ENCODE measurements at regions not wholly inside any gene's neighbourhood (a gene's known extent, or its start where the extent isn't known, plus 50 kb on each side); places are given as distances from the start of the nearest gene placed in this dataset.

- DNase-seq = no peak
Observed at GRCh38 chr6:169898788-169899480, 147.5 kb downstream of the ERMARD start.

- DNase-seq = no peak
Observed at GRCh38 chr6:169897601-169898358, 146.4 kb downstream of the ERMARD start.

- no peak for DNase-seq
Observed at GRCh38 chr6:169896826-169897456, 145.5 kb downstream of the ERMARD start.

- no peak for DNase-seq
Observed at GRCh38 chr6:169895926-169896761, 144.7 kb downstream of the ERMARD start.

- DNase-seq = no peak
Observed at GRCh38 chr6:169895000-169895759, 143.8 kb downstream of the ERMARD start.

- no peak for DNase-seq
Observed at GRCh38 chr6:169894377-169894960, 143.0 kb downstream of the ERMARD start.

- no peak for DNase-seq
Observed at GRCh38 chr6:169893624-169894023, 142.2 kb downstream of the ERMARD start.

- no peak for DNase-seq
Observed at GRCh38 chr6:169891846-169892245, 140.4 kb downstream of the ERMARD start.

GRCh38 chr6:169891421-169891820, 140.0 kb downstream of the ERMARD start:
- DNase-seq = no peak

GRCh38 chr6:169890901-169891300, 139.5 kb downstream of the ERMARD start:
- no peak for DNase-seq

- DNase-seq = no peak
Observed at GRCh38 chr6:169890049-169890448, 138.6 kb downstream of the ERMARD start.

- no peak for DNase-seq
Observed at GRCh38 chr6:169887529-169888140, 136.2 kb downstream of the ERMARD start.

- DNase-seq = no peak
Observed at GRCh38 chr6:169886631-169887227, 135.3 kb downstream of the ERMARD start.

- DNase-seq = no peak
Observed at GRCh38 chr6:169885831-169886230, 134.4 kb downstream of the ERMARD start.

- no peak for DNase-seq
Observed at GRCh38 chr6:169885131-169885530, 133.7 kb downstream of the ERMARD start.

- no peak for DNase-seq
Observed at GRCh38 chr6:169884158-169884557, 132.7 kb downstream of the ERMARD start.

- DNase-seq = no peak
Observed at GRCh38 chr6:169883316-169883715, 131.9 kb downstream of the ERMARD start.

- DNase-seq = no peak
Observed at GRCh38 chr6:169881976-169882375, 130.6 kb downstream of the ERMARD start.

GRCh38 chr6:169881398-169881797, 130.0 kb downstream of the ERMARD start:
- no peak for DNase-seq

- no peak for DNase-seq
Observed at GRCh38 chr6:169880516-169880915, 129.1 kb downstream of the ERMARD start.

GRCh38 chr6:169869301-169869700, 117.9 kb downstream of the ERMARD start:
- no peak for DNase-seq

Measured in stimulated activated CD4-positive, alpha-beta T cell treated with anti-CD3 and anti-CD28 coated beads, Interleukin-15, amount 100 ng/mL, for 24 hours (primary cell).